Spleen (tissue), 7 donors: ENCODE measurements at regions not wholly inside any gene's neighbourhood (a gene's known extent, or its start where the extent isn't known, plus 50 kb on each side); places are given as distances from the start of the nearest gene placed in this dataset.

Experiments used
- POLR2A ChIP-seq, 3 donors: fragments of 450-650 bp; IDR thresholded peaks; one replicate each; pipeline ENCODE4 v1.5.1; 2017; ENCODE audit warnings: antibody characterized with exemption in 3 of 3, mild to moderate bottlenecking in 1 of 3
- POLR2AphosphoS5 ChIP-seq, 3 donors: sonication (generic); formaldehyde crosslinking; IDR thresholded peaks; one replicate each; pipeline ENCODE4 v1.5.1; 2017; ENCODE audit warnings: antibody characterized with exemption in 3 of 3
- TF ChIP-seq, protein P1 (sequence below), 11 experiments: fragments of 200-600 bp in 7 of 11; fragments of 450-650 bp in 4 of 11; sonication (generic) in 4 of 11; IDR thresholded peaks in 8 of 11; conservative IDR thresholded peaks in 3 of 11; 1 replicate in 7 of 11; 2 replicates in 4 of 11; pipeline versions ENCODE4 v1.4.0 to v1.8.0; 2016 to 2021; ENCODE audit warnings: antibody characterized with exemption in 11 of 11, inconsistent platforms in 4 of 11, mild to moderate bottlenecking in 1 of 11
- donor health status: DM: no; HTN: no; CAD: no; lungs with moderate emphysema.
- donor health status: DM: no; HTN: no; CAD: no.
- donor health status: DM: no; HTN: no; CAD: no.

DNA sequence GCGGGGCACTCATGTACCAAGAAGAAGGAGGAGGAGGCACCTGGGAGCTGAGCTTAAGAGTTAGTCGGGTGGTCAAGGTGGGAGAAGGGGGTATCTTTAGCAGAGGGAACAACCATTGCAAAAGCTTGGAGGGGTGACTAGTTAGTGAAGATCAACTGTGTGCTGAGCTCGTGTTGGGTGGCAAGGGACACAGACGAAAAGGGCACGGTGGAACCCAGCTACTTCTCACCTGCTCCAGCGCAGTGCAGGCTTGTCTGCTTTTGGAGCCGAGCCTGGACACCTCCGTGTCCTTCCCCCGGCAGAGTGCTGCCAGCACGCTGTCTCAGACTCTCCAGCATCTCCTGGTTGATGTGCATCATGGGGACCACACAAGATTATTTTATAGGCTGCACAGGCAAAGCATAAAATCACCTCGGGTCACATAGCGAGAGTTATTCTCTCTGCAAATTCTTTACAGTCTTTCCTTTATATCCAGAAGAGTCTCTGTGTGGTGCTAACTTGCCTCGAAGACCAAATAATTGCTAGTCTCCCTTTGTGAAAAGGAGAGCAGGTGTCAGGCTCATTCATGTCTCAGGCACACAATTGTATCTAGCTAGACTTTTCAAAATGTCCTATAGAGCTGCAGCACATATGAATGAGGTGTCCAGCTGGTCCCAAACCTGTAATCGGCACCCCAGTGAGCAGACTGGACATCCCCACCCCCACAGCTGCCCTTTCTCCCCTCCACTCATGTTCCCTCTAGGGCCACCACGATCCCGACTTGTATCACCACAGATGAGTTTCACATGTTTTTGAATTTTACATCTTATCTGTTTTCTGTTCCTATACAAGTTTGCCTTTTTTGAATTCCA, 123.4 kb downstream of the CEBPB start:
- TF ChIP-seq, protein P1, sequence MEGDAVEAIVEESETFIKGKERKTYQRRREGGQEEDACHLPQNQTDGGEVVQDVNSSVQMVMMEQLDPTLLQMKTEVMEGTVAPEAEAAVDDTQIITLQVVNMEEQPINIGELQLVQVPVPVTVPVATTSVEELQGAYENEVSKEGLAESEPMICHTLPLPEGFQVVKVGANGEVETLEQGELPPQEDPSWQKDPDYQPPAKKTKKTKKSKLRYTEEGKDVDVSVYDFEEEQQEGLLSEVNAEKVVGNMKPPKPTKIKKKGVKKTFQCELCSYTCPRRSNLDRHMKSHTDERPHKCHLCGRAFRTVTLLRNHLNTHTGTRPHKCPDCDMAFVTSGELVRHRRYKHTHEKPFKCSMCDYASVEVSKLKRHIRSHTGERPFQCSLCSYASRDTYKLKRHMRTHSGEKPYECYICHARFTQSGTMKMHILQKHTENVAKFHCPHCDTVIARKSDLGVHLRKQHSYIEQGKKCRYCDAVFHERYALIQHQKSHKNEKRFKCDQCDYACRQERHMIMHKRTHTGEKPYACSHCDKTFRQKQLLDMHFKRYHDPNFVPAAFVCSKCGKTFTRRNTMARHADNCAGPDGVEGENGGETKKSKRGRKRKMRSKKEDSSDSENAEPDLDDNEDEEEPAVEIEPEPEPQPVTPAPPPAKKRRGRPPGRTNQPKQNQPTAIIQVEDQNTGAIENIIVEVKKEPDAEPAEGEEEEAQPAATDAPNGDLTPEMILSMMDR (IDR thresholded peaks at IDR 0.05 in 8 of 11, conservative IDR thresholded peaks at IDR 0.05 in 3 of 11) = no peak
- TF ChIP-seq POLR2A (IDR thresholded peaks at IDR 0.05) = no peak
- TF ChIP-seq POLR2AphosphoS5 (IDR thresholded peaks at IDR 0.05) = no peak
